ENCODE measurements at regions not wholly inside any gene's neighbourhood (a gene's known extent, or its start where the extent isn't known, plus 50 kb on each side); places are given as distances from the start of the nearest gene placed in this dataset.

DNA sequence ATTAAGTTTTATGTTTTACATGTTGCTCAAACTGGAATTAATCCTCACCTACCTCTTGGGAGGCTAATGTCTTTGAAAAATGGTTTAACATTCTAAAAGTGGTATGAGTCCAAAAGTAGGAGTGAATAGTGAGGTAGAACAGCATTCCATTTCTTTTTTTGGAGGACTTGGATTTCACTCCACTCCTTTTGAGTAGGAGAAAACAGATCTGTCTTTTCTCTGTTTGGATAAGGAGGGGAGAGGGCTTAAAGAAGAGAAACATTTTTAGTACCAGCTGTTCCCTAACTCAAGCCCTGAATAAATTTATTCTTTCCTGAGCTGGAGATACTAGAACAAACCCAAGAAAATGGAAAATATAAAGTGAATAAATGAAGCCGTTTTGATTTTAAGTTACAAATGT lies 687.9 kb downstream of the MECOM start:
- no peaks in the 10 kb centered on the region for H3K27me3 ChIP-seq (ENCODE audit: control insufficient read depth, insufficient read depth, low read length)
- POLR2A ChIA-PET (ENCODE audit: unreplicated experiment), result no interaction called here
- BruUV-seq (replicated peaks), result no TSS peak
- H4K5ac ChIP-seq (ENCODE audit: low read depth, low read length), result no peak overlapping the region
- no peaks in the 10 kb centered on the region for H3K9me3 ChIP-seq (ENCODE audit: control insufficient read depth, insufficient read depth, low read length)
- no peaks in the 10 kb centered on the region; the same call in 1 of the 2 replicates for H3K9me1 ChIP-seq (ENCODE audit: insufficient read depth, low read length)
- no peak overlapping the region for H2BK5ac ChIP-seq (ENCODE audit: low read depth, low read length, poor library complexity, severe bottlenecking)
- H2BK15ac ChIP-seq (ENCODE audit: low read depth, low read length), result no peak overlapping the region
- H2AFZ ChIP-seq (replicated peaks; ENCODE audit: low read length, poor library complexity), result no peak overlapping the region
- H3K18ac ChIP-seq (ENCODE audit: low read depth, low read length), result no peak overlapping the region
- CTCF ChIA-PET, result no interaction called here
- H4K8ac ChIP-seq (ENCODE audit: low read depth in 2 of 2, low read length in 2 of 2), result no peak overlapping the region
- no peaks in the 10 kb centered on the region for H3K36me3 ChIP-seq (ENCODE audit: control insufficient read depth, insufficient read depth, low read length)
- TF ChIP-seq RFX5 (IDR thresholded peaks at IDR 0.05; ENCODE audit: low read depth, low read length), result no peak
- TF ChIP-seq MAFK (IDR thresholded peaks at IDR 0.05; ENCODE audit: low read depth, low read length), result no peak
- no peak for TF ChIP-seq POLR2A (IDR thresholded peaks at IDR 0.05; ENCODE audit: low read depth, low read length)
- TF ChIP-seq RCOR1 (IDR thresholded peaks at IDR 0.05; ENCODE audit: insufficient replicate concordance, low read length), result no peak
- no peak for TF ChIP-seq CHD1 (IDR thresholded peaks at IDR 0.05; ENCODE audit: low read depth, low read length)
- TF ChIP-seq NFE2L2 (IDR thresholded peaks at IDR 0.05; ENCODE audit: low read depth, low read length), result no peak
- TF ChIP-seq MAZ (IDR thresholded peaks at IDR 0.05; ENCODE audit: borderline replicate concordance, low read depth, low read length), result no peak
- TF ChIP-seq, protein P1, sequence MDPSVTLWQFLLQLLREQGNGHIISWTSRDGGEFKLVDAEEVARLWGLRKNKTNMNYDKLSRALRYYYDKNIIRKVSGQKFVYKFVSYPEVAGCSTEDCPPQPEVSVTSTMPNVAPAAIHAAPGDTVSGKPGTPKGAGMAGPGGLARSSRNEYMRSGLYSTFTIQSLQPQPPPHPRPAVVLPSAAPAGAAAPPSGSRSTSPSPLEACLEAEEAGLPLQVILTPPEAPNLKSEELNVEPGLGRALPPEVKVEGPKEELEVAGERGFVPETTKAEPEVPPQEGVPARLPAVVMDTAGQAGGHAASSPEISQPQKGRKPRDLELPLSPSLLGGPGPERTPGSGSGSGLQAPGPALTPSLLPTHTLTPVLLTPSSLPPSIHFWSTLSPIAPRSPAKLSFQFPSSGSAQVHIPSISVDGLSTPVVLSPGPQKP (IDR thresholded peaks at IDR 0.05; ENCODE audit: borderline replicate concordance, low read depth, low read length), result no peak
- TF ChIP-seq RAD21 (IDR thresholded peaks at IDR 0.05; ENCODE audit: low read length), result no peak
- TF ChIP-seq, protein P2, sequence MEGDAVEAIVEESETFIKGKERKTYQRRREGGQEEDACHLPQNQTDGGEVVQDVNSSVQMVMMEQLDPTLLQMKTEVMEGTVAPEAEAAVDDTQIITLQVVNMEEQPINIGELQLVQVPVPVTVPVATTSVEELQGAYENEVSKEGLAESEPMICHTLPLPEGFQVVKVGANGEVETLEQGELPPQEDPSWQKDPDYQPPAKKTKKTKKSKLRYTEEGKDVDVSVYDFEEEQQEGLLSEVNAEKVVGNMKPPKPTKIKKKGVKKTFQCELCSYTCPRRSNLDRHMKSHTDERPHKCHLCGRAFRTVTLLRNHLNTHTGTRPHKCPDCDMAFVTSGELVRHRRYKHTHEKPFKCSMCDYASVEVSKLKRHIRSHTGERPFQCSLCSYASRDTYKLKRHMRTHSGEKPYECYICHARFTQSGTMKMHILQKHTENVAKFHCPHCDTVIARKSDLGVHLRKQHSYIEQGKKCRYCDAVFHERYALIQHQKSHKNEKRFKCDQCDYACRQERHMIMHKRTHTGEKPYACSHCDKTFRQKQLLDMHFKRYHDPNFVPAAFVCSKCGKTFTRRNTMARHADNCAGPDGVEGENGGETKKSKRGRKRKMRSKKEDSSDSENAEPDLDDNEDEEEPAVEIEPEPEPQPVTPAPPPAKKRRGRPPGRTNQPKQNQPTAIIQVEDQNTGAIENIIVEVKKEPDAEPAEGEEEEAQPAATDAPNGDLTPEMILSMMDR (conservative IDR thresholded peaks at IDR 0.05; ENCODE audit: low read depth, low read length), result no peak
- no peak for TF ChIP-seq SMC3 (IDR thresholded peaks at IDR 0.05; ENCODE audit: low read depth, low read length)
- no peak for TF ChIP-seq CEBPB (IDR thresholded peaks at IDR 0.05; ENCODE audit: low read depth, low read length)
- no peak for TF ChIP-seq MXI1 (IDR thresholded peaks at IDR 0.05; ENCODE audit: borderline replicate concordance, low read depth, low read length)
- no peak for TF ChIP-seq BHLHE40 (IDR thresholded peaks at IDR 0.05; ENCODE audit: low read depth, low read length)
- TF ChIP-seq, protein P3, sequence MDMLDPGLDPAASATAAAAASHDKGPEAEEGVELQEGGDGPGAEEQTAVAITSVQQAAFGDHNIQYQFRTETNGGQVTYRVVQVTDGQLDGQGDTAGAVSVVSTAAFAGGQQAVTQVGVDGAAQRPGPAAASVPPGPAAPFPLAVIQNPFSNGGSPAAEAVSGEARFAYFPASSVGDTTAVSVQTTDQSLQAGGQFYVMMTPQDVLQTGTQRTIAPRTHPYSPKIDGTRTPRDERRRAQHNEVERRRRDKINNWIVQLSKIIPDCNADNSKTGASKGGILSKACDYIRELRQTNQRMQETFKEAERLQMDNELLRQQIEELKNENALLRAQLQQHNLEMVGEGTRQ (IDR thresholded peaks at IDR 0.05; ENCODE audit: low read depth, low read length), result no peak
- TF ChIP-seq FOS (IDR thresholded peaks at IDR 0.05; ENCODE audit: low read depth, low read length), result no peak
- WGBS, 2 experiments (ENCODE audit: extremely low coverage in 2 of 2, insufficient read length in 1 of 2), result no CpG with 5 or more reads among the region's 1 CpG
- H4K91ac ChIP-seq (ENCODE audit: insufficient read depth, low read depth, low read length), result no peak overlapping the region
- intact Hi-C loops (cut with micrococcal nuclease) (no loop called here), in situ Hi-C loops (cut with MboI; ENCODE audit: low sequenced_read_pairs) (no loop called here), dilution Hi-C loops (cut with HindIII; ENCODE audit: low sequenced_read_pairs, unreplicated experiment) (no loop called here)
- H3K56ac ChIP-seq (ENCODE audit: extremely low read depth, insufficient read depth, low read length), result no peak overlapping the region
- DNase-seq, result no peak
- no peak overlapping the region for H3K9ac ChIP-seq (ENCODE audit: low read depth, low read length)
- no peaks in the 10 kb centered on the region for H4K20me1 ChIP-seq (ENCODE audit: insufficient read depth, low read length)
- H3K27ac ChIP-seq (ENCODE audit: insufficient read depth, low read length), result no peak overlapping the region
- H2AK5ac ChIP-seq (ENCODE audit: low read depth, low read length), result no peak overlapping the region
- H3K23ac ChIP-seq (ENCODE audit: low read depth, low read length), result no peak overlapping the region
- no peak for ATAC-seq (ENCODE audit: low read depth)
- no peak overlapping the region for H3K14ac ChIP-seq (replicated peaks; ENCODE audit: low read depth, low read length)
- no peak overlapping the region for H2AK9ac ChIP-seq (replicated peaks; ENCODE audit: low read depth, low read length, poor library complexity)
- no peak overlapping the region for H3K4me3 ChIP-seq (ENCODE audit: insufficient read depth, low read depth, low read length)
- no peaks in the 10 kb centered on the region for H3K79me1 ChIP-seq (ENCODE audit: low read depth in 1 of 2, low read length in 2 of 2)
- H3K4me2 ChIP-seq (ENCODE audit: low read depth, low read length), result no peak overlapping the region
- peaks cover 2% of the 10 kb centered on the region; the same call in 1 of the 2 replicates for H3K4me1 ChIP-seq (ENCODE audit: control insufficient read depth, insufficient read depth, low read length)
- no peak overlapping the region for H2BK120ac ChIP-seq (ENCODE audit: low read depth, low read length)
- H2BK20ac ChIP-seq (ENCODE audit: low read depth, low read length), result no peak overlapping the region
- no peak overlapping the region for H3K4ac ChIP-seq (ENCODE audit: low read depth, low read length)
